K562 (cell line): ENCODE measurements at regions not wholly inside any gene's neighbourhood (a gene's known extent, or its start where the extent isn't known, plus 50 kb on each side); places are given as distances from the start of the nearest gene placed in this dataset.

Experiments
- CEBPB ChIP-seq: fragments of 450-650 bp; IDR thresholded peaks from 2 replicates; pipeline ENCODE4 v1.6.1; 2016; ENCODE audit warnings: missing genetic modification characterization, missing compliant biosample characterization
- CTCF ChIP-seq, 3 experiments: IDR thresholded peaks in 2 of 3; conservative IDR thresholded peaks in 1 of 3; 2 replicates each; pipeline ENCODE4 v1.5.1; 2011 to 2012; ENCODE audit warnings: low read length in 3 of 3, mild to moderate bottlenecking in 3 of 3, control low read depth in 2 of 3, improper control_type of control experiment in 1 of 3, inconsistent platforms in 1 of 3, low read depth in 1 of 3, mixed read lengths in 1 of 3, moderate library complexity in 1 of 3; ENCODE audit not compliant: insufficient read depth in 2 of 3
- ELK1 ChIP-seq: sonication (generic); formaldehyde crosslinking; IDR thresholded peaks from 2 replicates; pipeline ENCODE4 v1.8.1; 2022; ENCODE audit warnings: missing genetic modification reagents
- EZH2 ChIP-seq: IDR thresholded peaks from 2 replicates; pipeline ENCODE4 v1.6.1; 2012; ENCODE audit warnings: low read depth, mild to moderate bottlenecking, inconsistent platforms, low read length, borderline replicate concordance
- FOXJ3 ChIP-seq: sonication (generic); formaldehyde crosslinking; IDR thresholded peaks from 2 replicates; pipeline ENCODE4 v1.4.0; 2020; ENCODE audit warnings: mild to moderate bottlenecking, missing genetic modification reagents
- HDAC2 ChIP-seq: fragments of 450-650 bp; IDR thresholded peaks from 2 replicates; pipeline ENCODE4 v1.6.1; 2016; ENCODE audit warnings: mild to moderate bottlenecking
- SAP30 ChIP-seq: fragments of 200-600 bp; sonication (generic); IDR thresholded peaks from 2 replicates; pipeline ENCODE4 v1.6.1; 2012; ENCODE audit warnings: borderline replicate concordance, low read depth, mild to moderate bottlenecking, moderate library complexity, low read length, control low read depth, inconsistent platforms; ENCODE audit not compliant: insufficient read depth, poor library complexity, severe bottlenecking
- SREBF2 ChIP-seq: sonication (generic); formaldehyde crosslinking; IDR thresholded peaks from 2 replicates; pipeline ENCODE4 v1.4.0; 2020; ENCODE audit warnings: mild to moderate bottlenecking, missing genetic modification reagents
- ZEB2 ChIP-seq: fragments of 450-650 bp; IDR thresholded peaks from 2 replicates; pipeline ENCODE4 v1.6.1; 2016
- ZNF12 ChIP-seq: sonication (generic); formaldehyde crosslinking; IDR thresholded peaks from 2 replicates; pipeline ENCODE4 v1.4.0; 2020; ENCODE audit warnings: mild to moderate bottlenecking, missing genetic modification reagents
- TF ChIP-seq, protein P1 (sequence below), 2 experiments: fragments of 450-650 bp in 1 of 2; sonication (generic) in 1 of 2; formaldehyde crosslinking in 1 of 2; IDR thresholded peaks; 2 replicates each; pipeline versions ENCODE4 v1.7.1 to v1.9.0; 2016 to 2022; ENCODE audit warnings: inconsistent platforms in 1 of 2, mild to moderate bottlenecking in 1 of 2, missing genetic modification reagents in 1 of 2

DNA sequence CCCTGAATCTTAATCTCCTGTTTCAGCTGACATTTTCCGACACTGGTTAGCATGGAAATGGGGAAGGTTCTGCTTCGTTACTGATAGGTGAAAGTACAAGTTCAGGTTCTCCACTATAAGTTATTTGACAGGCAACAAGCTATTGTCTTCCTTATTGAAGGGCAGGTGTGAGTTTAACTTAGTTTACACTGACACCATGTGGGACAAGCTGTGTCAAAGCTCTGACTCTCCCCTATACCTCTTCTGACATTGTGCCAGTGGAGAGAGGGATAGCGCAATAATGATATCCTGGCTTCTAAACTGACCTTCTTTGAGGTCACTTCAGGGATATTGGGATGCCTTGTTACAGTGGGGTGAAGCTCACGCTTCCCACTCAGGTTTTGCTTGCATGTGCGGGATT, 587.0 kb upstream of the SLITRK5 start:
- no peak for TF ChIP-seq HDAC2
- TF ChIP-seq ZNF12 (CRISPR knock-in tag), result no peak
- TF ChIP-seq, protein P1, sequence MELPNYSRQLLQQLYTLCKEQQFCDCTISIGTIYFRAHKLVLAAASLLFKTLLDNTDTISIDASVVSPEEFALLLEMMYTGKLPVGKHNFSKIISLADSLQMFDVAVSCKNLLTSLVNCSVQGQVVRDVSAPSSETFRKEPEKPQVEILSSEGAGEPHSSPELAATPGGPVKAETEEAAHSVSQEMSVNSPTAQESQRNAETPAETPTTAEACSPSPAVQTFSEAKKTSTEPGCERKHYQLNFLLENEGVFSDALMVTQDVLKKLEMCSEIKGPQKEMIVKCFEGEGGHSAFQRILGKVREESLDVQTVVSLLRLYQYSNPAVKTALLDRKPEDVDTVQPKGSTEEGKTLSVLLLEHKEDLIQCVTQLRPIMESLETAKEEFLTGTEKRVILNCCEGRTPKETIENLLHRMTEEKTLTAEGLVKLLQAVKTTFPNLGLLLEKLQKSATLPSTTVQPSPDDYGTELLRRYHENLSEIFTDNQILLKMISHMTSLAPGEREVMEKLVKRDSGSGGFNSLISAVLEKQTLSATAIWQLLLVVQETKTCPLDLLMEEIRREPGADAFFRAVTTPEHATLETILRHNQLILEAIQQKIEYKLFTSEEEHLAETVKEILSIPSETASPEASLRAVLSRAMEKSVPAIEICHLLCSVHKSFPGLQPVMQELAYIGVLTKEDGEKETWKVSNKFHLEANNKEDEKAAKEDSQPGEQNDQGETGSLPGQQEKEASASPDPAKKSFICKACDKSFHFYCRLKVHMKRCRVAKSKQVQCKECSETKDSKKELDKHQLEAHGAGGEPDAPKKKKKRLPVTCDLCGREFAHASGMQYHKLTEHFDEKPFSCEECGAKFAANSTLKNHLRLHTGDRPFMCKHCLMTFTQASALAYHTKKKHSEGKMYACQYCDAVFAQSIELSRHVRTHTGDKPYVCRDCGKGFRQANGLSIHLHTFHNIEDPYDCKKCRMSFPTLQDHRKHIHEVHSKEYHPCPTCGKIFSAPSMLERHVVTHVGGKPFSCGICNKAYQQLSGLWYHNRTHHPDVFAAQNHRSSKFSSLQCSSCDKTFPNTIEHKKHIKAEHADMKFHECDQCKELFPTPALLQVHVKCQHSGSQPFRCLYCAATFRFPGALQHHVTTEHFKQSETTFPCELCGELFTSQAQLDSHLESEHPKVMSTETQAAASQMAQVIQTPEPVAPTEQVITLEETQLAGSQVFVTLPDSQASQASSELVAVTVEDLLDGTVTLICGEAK (IDR thresholded peaks at IDR 0.05), result no peak
- TF ChIP-seq, protein P1 (CRISPR knock-in tag; IDR thresholded peaks at IDR 0.05), result no peak
- TF ChIP-seq SREBF2 (CRISPR knock-in tag), result no peak
- TF ChIP-seq CTCF (IDR thresholded peaks at IDR 0.05 in 2 of 3, conservative IDR thresholded peaks at IDR 0.05 in 1 of 3; ENCODE audit: insufficient read depth in 2 of 3, low read depth in 1 of 3, low read length in 3 of 3), result no peak
- TF ChIP-seq CEBPB (tag), result no peak
- no peak for TF ChIP-seq FOXJ3 (CRISPR knock-in tag)
- TF ChIP-seq EZH2, result no peak
- no peak for TF ChIP-seq ZEB2
- TF ChIP-seq ELK1, result no peak
- no peak for TF ChIP-seq SAP30
